ENCODE measurements at regions not wholly inside any gene's neighbourhood (a gene's known extent, or its start where the extent isn't known, plus 50 kb on each side); places are given as distances from the start of the nearest gene placed in this dataset.

- DNase-seq: no peak
- Mint-ChIP-seq H3K4me3 (no peak overlapping the region), H3K27me3 (no peaks in the 10 kb centered on the region), H3K4me1 (ENCODE audit: low read depth) (no peaks in the 10 kb centered on the region), H3K9me3 (peaks cover 4% of the 10 kb centered on the region), H3K36me3 (ENCODE audit: low read depth) (no peaks in the 10 kb centered on the region), H3K27ac (no peak overlapping the region)
- ChIA-PET POLR2A (no interaction called here), CTCF (no interaction called here)
- intact Hi-C loops (cut with micrococcal nuclease): no loop called here
- TF ChIP-seq CTCF (IDR thresholded peaks at IDR 0.05): no peak
- no peak for ATAC-seq
These were observed 820.9 kb downstream of the SLC6A15 start for GRCh38 chr12:84091651-84092050.

- Mint-ChIP-seq H3K27me3 (no peaks in the 10 kb centered on the region), H3K36me3 (ENCODE audit: low read depth) (no peaks in the 10 kb centered on the region), H3K4me1 (ENCODE audit: low read depth) (no peaks in the 10 kb centered on the region), H3K9me3 (peaks cover 4% of the 10 kb centered on the region), H3K27ac (no peak overlapping the region), H3K4me3 (no peak overlapping the region)
- TF ChIP-seq CTCF (IDR thresholded peaks at IDR 0.05): no peak
- POLR2A ChIA-PET: no interaction called here
- ATAC-seq (no peak), DNase-seq (no peak)
- intact Hi-C loops (cut with micrococcal nuclease): no loop called here
- CTCF ChIA-PET: no interaction called here
These were observed 823.2 kb downstream of the SLC6A15 start for GRCh38 chr12:84089356-84089755.

GRCh38 chr12:84085046-84085445 lies 827.6 kb downstream of the SLC6A15 start:
- Mint-ChIP-seq H3K9me3 (peaks cover 6% of the 10 kb centered on the region), H3K4me1 (ENCODE audit: low read depth) (no peaks in the 10 kb centered on the region), H3K27me3 (no peaks in the 10 kb centered on the region), H3K4me3 (no peak overlapping the region), H3K27ac (no peak overlapping the region), H3K36me3 (ENCODE audit: low read depth) (no peaks in the 10 kb centered on the region)
- DNase-seq: no peak
- intact Hi-C loops (cut with micrococcal nuclease): no loop called here
- ChIA-PET POLR2A (no interaction called here), CTCF (no interaction called here)
- no peak for ATAC-seq
- TF ChIP-seq CTCF (IDR thresholded peaks at IDR 0.05): no peak

GRCh38 chr12:84079626-84080025 lies 833.0 kb downstream of the SLC6A15 start:
- ChIA-PET CTCF (no interaction called here), POLR2A (no interaction called here)
- intact Hi-C loops (cut with micrococcal nuclease): no loop called here
- Mint-ChIP-seq H3K27ac (no peak overlapping the region), H3K4me1 (ENCODE audit: low read depth) (no peaks in the 10 kb centered on the region), H3K27me3 (no peaks in the 10 kb centered on the region), H3K4me3 (no peak overlapping the region), H3K9me3 (peaks cover 5% of the 10 kb centered on the region), H3K36me3 (ENCODE audit: low read depth) (no peaks in the 10 kb centered on the region)
- ATAC-seq (no peak), DNase-seq (no peak)
- no peak for TF ChIP-seq CTCF (IDR thresholded peaks at IDR 0.05)

GRCh38 chr12:84077679-84078078 lies 834.9 kb downstream of the SLC6A15 start:
- peaks cover 7% of the 10 kb centered on the region for H3K9me3 Mint-ChIP-seq
- DNase-seq (no peak), ATAC-seq (no peak)
- ChIA-PET CTCF (no interaction called here), POLR2A (no interaction called here)
- H3K27ac Mint-ChIP-seq: no peak overlapping the region
- TF ChIP-seq CTCF (IDR thresholded peaks at IDR 0.05): no peak
- H3K36me3 Mint-ChIP-seq (ENCODE audit: low read depth): no peaks in the 10 kb centered on the region
- no peaks in the 10 kb centered on the region for H3K27me3 Mint-ChIP-seq
- no peak overlapping the region for H3K4me3 Mint-ChIP-seq
- intact Hi-C loops (cut with micrococcal nuclease): no loop called here
- H3K4me1 Mint-ChIP-seq (ENCODE audit: low read depth): no peaks in the 10 kb centered on the region

Measured in activated CD8-positive, alpha-beta T cell treated with anti-CD3 and anti-CD28 coated beads for 36 hours (primary cell).